Lower lobe of right lung (tissue), 2 donors: ENCODE measurements at regions not wholly inside any gene's neighbourhood (a gene's known extent, or its start where the extent isn't known, plus 50 kb on each side); places are given as distances from the start of the nearest gene placed in this dataset.

Experiments
- ATAC-seq, 2 donors: fragments of 200-7000 bp; cut with Tn5 transposase; one replicate each; pipeline ENCODE4 v1.9.1; 2020 to 2022; ENCODE audit warnings: mild to moderate bottlenecking in 2 of 2, moderate library complexity in 2 of 2
- DNase-seq: peaks from one replicate; pipeline ENCODE4 v3.0.0-alpha.2; 2020
- H3K27ac ChIP-seq: fragments of 200-600 bp; one replicate; pipeline ENCODE4 v1.8.0; 2022
- H3K27me3 ChIP-seq: fragments of 200-600 bp; one replicate; pipeline ENCODE4 v1.8.0; 2022; ENCODE audit warnings: low read depth
- H3K36me3 ChIP-seq: fragments of 200-600 bp; one replicate; pipeline ENCODE4 v1.8.0; 2022; ENCODE audit warnings: mild to moderate bottlenecking
- H3K4me1 ChIP-seq: fragments of 200-600 bp; one replicate; pipeline ENCODE4 v1.8.0; 2022
- H3K4me3 ChIP-seq: fragments of 200-600 bp; one replicate; pipeline ENCODE4 v1.8.0; 2022; ENCODE audit warnings: mild to moderate bottlenecking
- H3K9me3 ChIP-seq: fragments of 200-600 bp; one replicate; pipeline ENCODE4 v1.8.0; 2022
- CTCF ChIP-seq: fragments of 200-600 bp; IDR thresholded peaks from one replicate; pipeline ENCODE4 v1.8.0; 2022; ENCODE audit warnings: antibody characterized with exemption, mild to moderate bottlenecking
- intact Hi-C: fragments of 100-400 bp; cut with DNase I; formaldehyde crosslinking; loops from one replicate; pipeline ENCODE4 v1.11.0; 2022
- donor health status: DM: no; HTN: yes; CAD: no; lungs with severe emphysema.

- H3K27ac ChIP-seq = no peak overlapping the region
- ATAC-seq (no peak), DNase-seq (no peak)
- no peak overlapping the region for H3K4me3 ChIP-seq
- no peaks in the 10 kb centered on the region for H3K4me1 ChIP-seq
- no peaks in the 10 kb centered on the region for H3K27me3 ChIP-seq
- intact Hi-C loops = no loop called here
- no peaks in the 10 kb centered on the region for H3K36me3 ChIP-seq
- H3K9me3 ChIP-seq = no peaks in the 10 kb centered on the region
- no peak for TF ChIP-seq CTCF
Measured at GRCh38 chr10:128802062-128802461, 665.0 kb upstream of the MGMT start.

DNA sequence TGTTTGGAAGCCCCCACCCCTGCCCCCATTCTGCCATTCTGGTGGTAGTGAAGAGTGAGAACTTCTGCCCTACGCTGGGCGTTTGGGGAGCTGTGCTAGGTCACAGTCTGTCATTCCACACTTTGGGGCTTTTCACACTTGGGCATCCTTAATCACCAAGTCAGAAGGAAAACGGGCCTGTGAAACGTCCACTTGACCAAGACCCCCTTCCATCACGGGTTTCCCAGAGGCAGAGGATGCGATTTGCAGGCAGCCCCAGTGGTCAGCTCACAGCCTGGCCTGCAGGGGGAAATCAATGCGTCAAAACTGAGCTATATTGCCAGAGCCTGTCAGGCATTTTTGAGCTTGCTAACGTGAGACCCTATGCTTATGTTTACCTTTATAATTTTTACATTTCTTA, 663.3 kb upstream of the MGMT start:
- ATAC-seq (no peak), DNase-seq (no peak)
- Histone ChIP-seq H3K4me3 (no peak overlapping the region), H3K36me3 (no peaks in the 10 kb centered on the region), H3K27ac (no peak overlapping the region), H3K4me1 (no peaks in the 10 kb centered on the region), H3K27me3 (no peaks in the 10 kb centered on the region), H3K9me3 (no peaks in the 10 kb centered on the region)
- intact Hi-C loops = no loop called here
- TF ChIP-seq CTCF = no peak

DNA sequence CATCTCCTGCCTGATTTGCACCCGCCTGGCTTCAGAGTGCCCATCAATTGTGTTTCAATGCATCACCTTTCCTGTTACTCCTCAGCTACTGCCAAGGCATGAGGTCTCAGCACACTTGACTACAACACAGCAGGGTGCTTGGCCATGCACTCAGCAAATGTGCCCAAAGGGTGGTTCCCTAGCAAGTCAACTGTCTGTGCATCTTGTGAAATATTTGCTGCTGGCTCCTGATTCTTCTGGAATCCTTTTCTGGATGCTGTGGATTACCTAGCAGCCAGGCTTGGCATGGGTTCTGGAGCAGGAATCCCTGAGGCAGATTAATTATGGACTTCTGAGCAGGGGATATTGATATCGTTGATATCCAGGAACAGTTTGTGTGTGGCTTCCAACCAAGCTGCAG, 662.6 kb upstream of the MGMT start:
- Histone ChIP-seq H3K27me3 (no peaks in the 10 kb centered on the region), H3K4me1 (no peaks in the 10 kb centered on the region), H3K27ac (no peak overlapping the region), H3K4me3 (no peak overlapping the region), H3K36me3 (no peaks in the 10 kb centered on the region), H3K9me3 (no peaks in the 10 kb centered on the region)
- DNase-seq (no peak), ATAC-seq (no peak)
- intact Hi-C loops = no loop called here
- no peak for TF ChIP-seq CTCF

GRCh38 chr10:128808921-128809440, 658.1 kb upstream of the MGMT start:
- intact Hi-C loops = no loop called here
- H3K27ac ChIP-seq = no peak overlapping the region
- no peaks in the 10 kb centered on the region for H3K9me3 ChIP-seq
- H3K4me1 ChIP-seq = no peaks in the 10 kb centered on the region
- no peak for TF ChIP-seq CTCF
- no peaks in the 10 kb centered on the region for H3K36me3 ChIP-seq
- ATAC-seq (no peak), DNase-seq (no peak)
- no peaks in the 10 kb centered on the region for H3K27me3 ChIP-seq
- no peak overlapping the region for H3K4me3 ChIP-seq

- H3K4me3 ChIP-seq = no peak overlapping the region
Measured at GRCh38 chr10:128811511-128811910, 655.5 kb upstream of the MGMT start.

More at GRCh38 chr10:128811511-128811910, 655.5 kb upstream of the MGMT start:
- H3K27me3 ChIP-seq = no peaks in the 10 kb centered on the region
- H3K36me3 ChIP-seq = no peaks in the 10 kb centered on the region
- no peaks in the 10 kb centered on the region for H3K4me1 ChIP-seq
- TF ChIP-seq CTCF = no peak
- intact Hi-C loops = no loop called here
- DNase-seq (no peak), ATAC-seq (no peak)
- no peaks in the 10 kb centered on the region for H3K9me3 ChIP-seq
- no peak overlapping the region for H3K27ac ChIP-seq
